Neural crest cell (in vitro differentiated cells): ENCODE measurements at regions not wholly inside any gene's neighbourhood (a gene's known extent, or its start where the extent isn't known, plus 50 kb on each side); places are given as distances from the start of the nearest gene placed in this dataset.

Experiments
- DNase-seq: peaks from one replicate; pipeline ENCODE4 v3.0.0; 2021; ENCODE audit warnings: low read depth, mixed read lengths, low spot score
- H3K27ac Mint-ChIP-seq: one replicate; pipeline ENCODE4 v1.8.0; 2021; ENCODE audit warnings: mild to moderate bottlenecking, mixed read lengths; ENCODE audit not compliant: unreplicated experiment
- H3K27me3 Mint-ChIP-seq: 2 replicates; pipeline ENCODE4 v1.8.0; 2021; ENCODE audit warnings: low read depth, mild to moderate bottlenecking, mixed read lengths
- H3K36me3 Mint-ChIP-seq: 2 replicates; pipeline ENCODE4 v1.8.0; 2021; ENCODE audit warnings: low read depth, mild to moderate bottlenecking, mixed read lengths
- H3K4me1 Mint-ChIP-seq: 2 replicates; pipeline ENCODE4 v1.8.0; 2021; ENCODE audit warnings: mixed read lengths
- H3K4me3 Mint-ChIP-seq: one replicate; pipeline ENCODE4 v1.8.0; 2021; ENCODE audit warnings: mild to moderate bottlenecking, mixed read lengths
- H3K9me3 Mint-ChIP-seq: 2 replicates; pipeline ENCODE4 v1.8.0; 2021; ENCODE audit warnings: mixed read lengths
- CTCF ChIP-seq: fragments of 200-600 bp; sonication (generic); conservative IDR thresholded peaks from 2 replicates; pipeline ENCODE4 v1.5.0; 2021; ENCODE audit warnings: antibody characterized with exemption, mild to moderate bottlenecking

GRCh38 chr14:76672123-76672522 is 89.1 kb upstream of the VASH1 start:
- no peak for DNase-seq
- Mint-ChIP-seq H3K4me1 (peaks cover 5% of the 10 kb centered on the region), H3K36me3 (no peaks in the 10 kb centered on the region)

GRCh38 chr14:76673261-76673660 is 88.0 kb upstream of the VASH1 start:
- peaks cover 3% of the 10 kb centered on the region for H3K9me3 Mint-ChIP-seq
- H3K27ac Mint-ChIP-seq: no peak overlapping the region
- H3K4me1 Mint-ChIP-seq: peaks cover 5% of the 10 kb centered on the region
- no peaks in the 10 kb centered on the region for H3K27me3 Mint-ChIP-seq
- DNase-seq: no peak
- no peak for TF ChIP-seq CTCF
- H3K4me3 Mint-ChIP-seq: no peak overlapping the region
- H3K36me3 Mint-ChIP-seq: no peaks in the 10 kb centered on the region

More at GRCh38 chr14:76672123-76672522, 89.1 kb upstream of the VASH1 start:
- H3K9me3 Mint-ChIP-seq: peaks cover 3% of the 10 kb centered on the region
- no peak overlapping the region for H3K4me3 Mint-ChIP-seq
- no peak for TF ChIP-seq CTCF
- no peak overlapping the region for H3K27ac Mint-ChIP-seq
- no peaks in the 10 kb centered on the region for H3K27me3 Mint-ChIP-seq

GRCh38 chr14:76675046-76675445 is 86.2 kb upstream of the VASH1 start:
- peaks cover 8% of the 10 kb centered on the region for H3K4me1 Mint-ChIP-seq
- DNase-seq: no peak
- no peaks in the 10 kb centered on the region for H3K36me3 Mint-ChIP-seq
- no peaks in the 10 kb centered on the region for H3K9me3 Mint-ChIP-seq
- TF ChIP-seq CTCF: no peak
- H3K27ac Mint-ChIP-seq: no peak overlapping the region
- no peak overlapping the region for H3K4me3 Mint-ChIP-seq
- H3K27me3 Mint-ChIP-seq: no peaks in the 10 kb centered on the region

GRCh38 chr14:76676539-76676938 is 84.7 kb upstream of the VASH1 start:
- Mint-ChIP-seq H3K9me3 (peaks cover 5% of the 10 kb centered on the region), H3K4me1 (peaks cover 7% of the 10 kb centered on the region), H3K4me3 (no peak overlapping the region), H3K27ac (no peak overlapping the region), H3K36me3 (peaks cover 3% of the 10 kb centered on the region), H3K27me3 (no peaks in the 10 kb centered on the region)
- no peak for DNase-seq
- TF ChIP-seq CTCF: no peak

- peaks cover 4% of the 10 kb centered on the region for H3K4me1 Mint-ChIP-seq
- DNase-seq: no peak
These were observed 83.6 kb upstream of the VASH1 start for GRCh38 chr14:76677534-76678145.

More at GRCh38 chr14:76677534-76678145, 83.6 kb upstream of the VASH1 start:
- peaks cover 8% of the 10 kb centered on the region for H3K9me3 Mint-ChIP-seq
- no peak overlapping the region for H3K4me3 Mint-ChIP-seq
- H3K27me3 Mint-ChIP-seq: no peaks in the 10 kb centered on the region
- no peak overlapping the region for H3K27ac Mint-ChIP-seq
- H3K36me3 Mint-ChIP-seq: peaks cover 3% of the 10 kb centered on the region
- TF ChIP-seq CTCF: no peak
